HG03139 (cell line): ENCODE measurements at regions not wholly inside any gene's neighbourhood (a gene's known extent, or its start where the extent isn't known, plus 50 kb on each side); places are given as distances from the start of the nearest gene placed in this dataset.
"Not testable (repeated sequence)": the region's sequence is repeated elsewhere in the genome, so short reads cannot be mapped to it uniquely, and the experiment has no call there.

Experiments
- ATAC-seq: cut with Tn5 transposase; IDR thresholded peaks from one replicate; pipeline ENCODE4 v1.9.1; 2021; ENCODE audit not compliant: unreplicated experiment

- no peak for ATAC-seq
Observed at GRCh38 chr1:184181044-184181443, 129.5 kb downstream of the TSEN15 start.

GRCh38 chr1:184183919-184184318 is 132.4 kb downstream of the TSEN15 start:
- no peak for ATAC-seq

- not testable (repeated sequence) for ATAC-seq
Observed at GRCh38 chr1:184184614-184185013, 133.1 kb downstream of the TSEN15 start.

GRCh38 chr1:184185347-184185746 is 133.8 kb downstream of the TSEN15 start:
- ATAC-seq = no peak

- ATAC-seq = no peak
Observed at GRCh38 chr1:184186167-184186566, 134.6 kb downstream of the TSEN15 start.

- ATAC-seq = no peak
Observed at GRCh38 chr1:184187097-184187496, 135.6 kb downstream of the TSEN15 start.

GRCh38 chr1:184188037-184188436 is 136.5 kb downstream of the TSEN15 start:
- no peak for ATAC-seq

- no peak for ATAC-seq
Observed at GRCh38 chr1:184189361-184189760, 137.8 kb downstream of the TSEN15 start.

- no peak for ATAC-seq
Observed at GRCh38 chr1:184190616-184191015, 139.1 kb downstream of the TSEN15 start.

- no peak for ATAC-seq
Observed at GRCh38 chr1:184191181-184191621, 139.7 kb downstream of the TSEN15 start.

- no peak for ATAC-seq
Observed at GRCh38 chr1:184192796-184193195, 141.3 kb downstream of the TSEN15 start.

- no peak for ATAC-seq
Observed at GRCh38 chr1:184193451-184193850, 141.9 kb downstream of the TSEN15 start.

GRCh38 chr1:184194236-184194635 is 142.7 kb downstream of the TSEN15 start:
- no peak for ATAC-seq

- ATAC-seq = not testable (repeated sequence)
Observed at GRCh38 chr1:184195722-184196121, 144.2 kb downstream of the TSEN15 start.

GRCh38 chr1:184197831-184198230 is 146.3 kb downstream of the TSEN15 start:
- ATAC-seq = no peak

- no peak for ATAC-seq
Observed at GRCh38 chr1:184199036-184199435, 147.5 kb downstream of the TSEN15 start.

- ATAC-seq = no peak
Observed at GRCh38 chr1:184199438-184200085, 148.0 kb downstream of the TSEN15 start.

GRCh38 chr1:184208622-184209021 is 157.1 kb downstream of the TSEN15 start:
- no peak for ATAC-seq

- no peak for ATAC-seq
Observed at GRCh38 chr1:184210031-184210430, 158.5 kb downstream of the TSEN15 start.

GRCh38 chr1:184210862-184211261 is 159.3 kb downstream of the TSEN15 start:
- no peak for ATAC-seq

- no peak for ATAC-seq
Observed at GRCh38 chr1:184212649-184213314, 161.3 kb downstream of the TSEN15 start.

GRCh38 chr1:184214128-184214527 is 162.6 kb downstream of the TSEN15 start:
- ATAC-seq = no peak
